Left ventricle myocardium inferior (tissue), 1 donor: ENCODE measurements at regions not wholly inside any gene's neighbourhood (a gene's known extent, or its start where the extent isn't known, plus 50 kb on each side); places are given as distances from the start of the nearest gene placed in this dataset.
A peak's percentile ranks its signal among the peaks of the same experiment; 100 is the strongest.

Experiments used
- DNase-seq: peaks from one replicate; pipeline ENCODE4 v3.0.0-alpha.2; 2020
- H3K27ac ChIP-seq: fragments of 200-600 bp; replicated peaks from 2 replicates; pipeline ENCODE4 v1.8.0; 2021
- H3K27me3 ChIP-seq: fragments of 200-600 bp; 2 replicates; pipeline ENCODE4 v1.8.0; 2021; ENCODE audit warnings: low read depth
- H3K36me3 ChIP-seq: fragments of 200-600 bp; 2 replicates; pipeline ENCODE4 v1.8.0; 2021
- H3K4me1 ChIP-seq: fragments of 200-600 bp; 2 replicates; pipeline ENCODE4 v1.8.0; 2021
- H3K4me3 ChIP-seq: fragments of 200-600 bp; 2 replicates; pipeline ENCODE4 v1.8.0; 2021; ENCODE audit warnings: mild to moderate bottlenecking, moderate library complexity
- H3K9me3 ChIP-seq: fragments of 200-600 bp; replicated peaks from 2 replicates; pipeline ENCODE4 v1.8.0; 2021
- intact Hi-C: fragments of 100-400 bp; cut with micrococcal nuclease; formaldehyde crosslinking; loops from one replicate; pipeline ENCODE4 v1.11.0; 2022
- TF ChIP-seq, protein P1 (sequence below): fragments of 200-600 bp; IDR thresholded peaks from 2 replicates; pipeline ENCODE4 v1.8.0; 2021; ENCODE audit warnings: antibody characterized with exemption, mild to moderate bottlenecking, borderline replicate concordance
- donor health status: DM: no; HTN: yes; CAD: no; lungs with severe emphysema.

GRCh38 chr4:112931001-112931400 is 118.5 kb upstream of the ANK2 start:
- Histone ChIP-seq H3K27ac (no peak overlapping the region), H3K27me3 (no peaks in the 10 kb centered on the region), H3K4me3 (no peak overlapping the region), H3K36me3 (no peaks in the 10 kb centered on the region), H3K9me3 (no peaks in the 10 kb centered on the region), H3K4me1 (peaks cover 29% of the 10 kb centered on the region)
- no peak for DNase-seq
- intact Hi-C loops, result no loop called here
- TF ChIP-seq, protein P1, sequence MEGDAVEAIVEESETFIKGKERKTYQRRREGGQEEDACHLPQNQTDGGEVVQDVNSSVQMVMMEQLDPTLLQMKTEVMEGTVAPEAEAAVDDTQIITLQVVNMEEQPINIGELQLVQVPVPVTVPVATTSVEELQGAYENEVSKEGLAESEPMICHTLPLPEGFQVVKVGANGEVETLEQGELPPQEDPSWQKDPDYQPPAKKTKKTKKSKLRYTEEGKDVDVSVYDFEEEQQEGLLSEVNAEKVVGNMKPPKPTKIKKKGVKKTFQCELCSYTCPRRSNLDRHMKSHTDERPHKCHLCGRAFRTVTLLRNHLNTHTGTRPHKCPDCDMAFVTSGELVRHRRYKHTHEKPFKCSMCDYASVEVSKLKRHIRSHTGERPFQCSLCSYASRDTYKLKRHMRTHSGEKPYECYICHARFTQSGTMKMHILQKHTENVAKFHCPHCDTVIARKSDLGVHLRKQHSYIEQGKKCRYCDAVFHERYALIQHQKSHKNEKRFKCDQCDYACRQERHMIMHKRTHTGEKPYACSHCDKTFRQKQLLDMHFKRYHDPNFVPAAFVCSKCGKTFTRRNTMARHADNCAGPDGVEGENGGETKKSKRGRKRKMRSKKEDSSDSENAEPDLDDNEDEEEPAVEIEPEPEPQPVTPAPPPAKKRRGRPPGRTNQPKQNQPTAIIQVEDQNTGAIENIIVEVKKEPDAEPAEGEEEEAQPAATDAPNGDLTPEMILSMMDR, result no peak

DNA sequence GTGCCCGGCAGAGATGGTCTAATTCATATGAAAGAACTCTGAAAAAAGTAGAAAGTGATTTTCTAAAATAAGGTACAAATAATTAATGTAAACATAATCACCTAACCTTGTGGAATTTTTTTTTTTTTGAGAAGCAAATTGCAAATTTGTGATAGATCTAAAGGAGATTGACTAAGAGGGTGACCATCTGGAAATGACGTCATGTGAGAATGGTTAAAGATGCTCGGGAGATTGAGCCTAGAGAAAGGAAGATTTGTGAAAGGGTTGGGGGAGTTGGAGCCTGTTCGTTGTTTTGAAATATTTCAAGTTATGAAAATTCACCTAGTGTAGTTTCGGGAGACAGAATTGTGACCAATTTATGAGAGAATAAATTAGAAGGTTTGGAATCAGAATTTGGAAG is 115.7 kb upstream of the ANK2 start:
- peaks cover 11% of the 10 kb centered on the region for H3K4me1 ChIP-seq
- intact Hi-C loops, result no loop called here
- H3K36me3 ChIP-seq, result no peaks in the 10 kb centered on the region
- H3K27me3 ChIP-seq, result no peaks in the 10 kb centered on the region
- TF ChIP-seq, protein P1, result no peak
- no peak overlapping the region for H3K4me3 ChIP-seq
- no peaks in the 10 kb centered on the region for H3K9me3 ChIP-seq
- H3K27ac ChIP-seq, result no peak overlapping the region
- DNase-seq, result no peak

GRCh38 chr4:112938461-112939058 is 110.9 kb upstream of the ANK2 start:
- Histone ChIP-seq H3K4me3 (no peak overlapping the region), H3K36me3 (no peaks in the 10 kb centered on the region), H3K27ac (no peak overlapping the region), H3K9me3 (no peaks in the 10 kb centered on the region), H3K27me3 (no peaks in the 10 kb centered on the region), H3K4me1 (peaks cover 11% of the 10 kb centered on the region)
- intact Hi-C loops, result no loop called here
- TF ChIP-seq, protein P1, result peak; percentile 73
- no peak for DNase-seq

GRCh38 chr4:112939901-112940300 is 109.6 kb upstream of the ANK2 start:
- Histone ChIP-seq H3K4me3 (no peak overlapping the region), H3K27ac (no peak overlapping the region), H3K27me3 (no peaks in the 10 kb centered on the region), H3K36me3 (no peaks in the 10 kb centered on the region), H3K9me3 (no peaks in the 10 kb centered on the region), H3K4me1 (peaks cover under 1% of the 10 kb centered on the region)
- TF ChIP-seq, protein P1, result no peak
- no peak for DNase-seq
- intact Hi-C loops, result no loop called here

- H3K4me3 ChIP-seq, result no peak overlapping the region
- H3K4me1 ChIP-seq, result no peaks in the 10 kb centered on the region
- DNase-seq, result no peak
- no peak overlapping the region for H3K27ac ChIP-seq
- TF ChIP-seq, protein P1, result no peak
- intact Hi-C loops, result no loop called here
- no peaks in the 10 kb centered on the region for H3K36me3 ChIP-seq
- H3K27me3 ChIP-seq, result no peaks in the 10 kb centered on the region
- H3K9me3 ChIP-seq, result no peaks in the 10 kb centered on the region
Observed at GRCh38 chr4:112940336-112940735, 109.1 kb upstream of the ANK2 start.

DNA sequence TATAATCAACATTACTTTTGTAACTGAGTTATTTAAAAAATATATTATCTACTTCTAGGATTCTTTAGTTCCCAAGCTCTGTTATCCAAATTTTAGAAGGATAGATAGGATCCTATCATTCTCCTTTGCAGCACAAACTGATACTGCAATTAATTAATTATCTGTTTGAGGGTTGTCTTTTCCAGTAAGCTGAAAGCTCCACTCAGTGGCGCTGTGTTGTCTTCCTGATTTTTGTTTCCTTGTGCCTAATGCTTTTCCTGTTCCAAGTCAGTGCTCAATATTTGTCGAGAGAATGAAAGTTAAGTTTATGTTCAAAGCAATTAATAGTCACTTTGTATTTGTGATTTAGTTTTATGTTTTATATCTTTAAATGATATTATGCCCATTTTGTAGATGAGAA is 107.4 kb upstream of the ANK2 start:
- no peaks in the 10 kb centered on the region for H3K36me3 ChIP-seq
- H3K27ac ChIP-seq, result no peak overlapping the region
- no peak for DNase-seq
- no peaks in the 10 kb centered on the region for H3K9me3 ChIP-seq
- intact Hi-C loops, result no loop called here
- H3K4me3 ChIP-seq, result no peak overlapping the region
- no peaks in the 10 kb centered on the region for H3K4me1 ChIP-seq
- no peaks in the 10 kb centered on the region for H3K27me3 ChIP-seq
- TF ChIP-seq, protein P1, result no peak
